AG04449 (cell line): ENCODE measurements at regions not wholly inside any gene's neighbourhood (a gene's known extent, or its start where the extent isn't known, plus 50 kb on each side); places are given as distances from the start of the nearest gene placed in this dataset.
"Not testable (repeated sequence)": the region's sequence is repeated elsewhere in the genome, so short reads cannot be mapped to it uniquely, and the experiment has no call there.

Experiments
- CTCF ChIA-PET: fragments of 350-600 bp; formaldehyde crosslinking; extraction: SDS; loops from one replicate; lab custom pipeline; 2021; ENCODE audit warnings: antibody characterized with exemption; lab: Yijun Ruan, JAX
- POLR2A ChIA-PET: fragments of 400-600, 350-600 bp; formaldehyde crosslinking; extraction: SDS; loops from one replicate; lab custom pipeline; 2020; ENCODE audit warnings: antibody characterized with exemption, inconsistent platforms; lab: Yijun Ruan, JAX
- DNase-seq: peaks from one replicate; pipeline ENCODE4 v3.0.0-alpha.2; 2010; ENCODE audit warnings: low read depth, low spot score
- H3K4me3 ChIP-seq: 2 replicates; pipeline ENCODE4 v1.5.1; 2011; ENCODE audit warnings: low read depth, mild to moderate bottlenecking, control low read depth, low read length
- CTCF ChIP-seq: IDR thresholded peaks from one replicate; pipeline ENCODE4 v1.5.1; 2011; ENCODE audit warnings: mild to moderate bottlenecking, moderate library complexity, low read length, control low read depth, inconsistent platforms; ENCODE audit not compliant: insufficient read depth; ENCODE audit errors: missing control alignments

GRCh38 chr3:153553605-153553945 is 391.5 kb downstream of the RAP2B start:
- CTCF ChIA-PET, result no interaction called here
- TF ChIP-seq CTCF, result no peak
- DNase-seq, result no peak
- no peak overlapping the region for H3K4me3 ChIP-seq
- POLR2A ChIA-PET, result no interaction called here

GRCh38 chr3:153555919-153556318 is 393.9 kb downstream of the RAP2B start:
- POLR2A ChIA-PET, result no interaction called here
- TF ChIP-seq CTCF, result no peak
- DNase-seq, result no peak

GRCh38 chr3:153559366-153559765 is 397.3 kb downstream of the RAP2B start:
- H3K4me3 ChIP-seq, DNase-seq, CTCF ChIA-PET, POLR2A ChIA-PET: not testable (repeated sequence)

More at GRCh38 chr3:153555919-153556318, 393.9 kb downstream of the RAP2B start:
- no peak overlapping the region for H3K4me3 ChIP-seq
- CTCF ChIA-PET, result no interaction called here

GRCh38 chr3:153567011-153567410 is 405.0 kb downstream of the RAP2B start:
- ChIA-PET POLR2A (no interaction called here), CTCF (no interaction called here)
- TF ChIP-seq CTCF, result no peak
- H3K4me3 ChIP-seq, result no peak overlapping the region
- no peak for DNase-seq

- ChIA-PET CTCF (no interaction called here), POLR2A (no interaction called here)
- H3K4me3 ChIP-seq, result no peak overlapping the region
- no peak for DNase-seq
- no peak for TF ChIP-seq CTCF
Observed at GRCh38 chr3:153567556-153567955, 405.5 kb downstream of the RAP2B start.

- CTCF ChIA-PET, H3K4me3 ChIP-seq, DNase-seq, POLR2A ChIA-PET: not testable (repeated sequence)
Observed at GRCh38 chr3:153570481-153570880, 408.5 kb downstream of the RAP2B start.

GRCh38 chr3:153572165-153572564 is 410.1 kb downstream of the RAP2B start:
- DNase-seq, result no peak
- TF ChIP-seq CTCF, result no peak
- ChIA-PET CTCF (no interaction called here), POLR2A (no interaction called here)
- H3K4me3 ChIP-seq, result no peak overlapping the region
